Lower lobe of right lung (tissue), 2 donors: ENCODE measurements at regions not wholly inside any gene's neighbourhood (a gene's known extent, or its start where the extent isn't known, plus 50 kb on each side); places are given as distances from the start of the nearest gene placed in this dataset.

ENCODE experiments used
- ATAC-seq, 2 donors: fragments of 200-7000 bp; cut with Tn5 transposase; one replicate each; pipeline ENCODE4 v1.9.1; 2020 to 2022; ENCODE audit warnings: mild to moderate bottlenecking in 2 of 2, moderate library complexity in 2 of 2
- DNase-seq: peaks from one replicate; pipeline ENCODE4 v3.0.0-alpha.2; 2020
- H3K27ac ChIP-seq: fragments of 200-600 bp; one replicate; pipeline ENCODE4 v1.8.0; 2022
- H3K27me3 ChIP-seq: fragments of 200-600 bp; one replicate; pipeline ENCODE4 v1.8.0; 2022; ENCODE audit warnings: low read depth
- H3K36me3 ChIP-seq: fragments of 200-600 bp; one replicate; pipeline ENCODE4 v1.8.0; 2022; ENCODE audit warnings: mild to moderate bottlenecking
- H3K4me1 ChIP-seq: fragments of 200-600 bp; one replicate; pipeline ENCODE4 v1.8.0; 2022
- H3K4me3 ChIP-seq: fragments of 200-600 bp; one replicate; pipeline ENCODE4 v1.8.0; 2022; ENCODE audit warnings: mild to moderate bottlenecking
- H3K9me3 ChIP-seq: fragments of 200-600 bp; one replicate; pipeline ENCODE4 v1.8.0; 2022
- CTCF ChIP-seq: fragments of 200-600 bp; IDR thresholded peaks from one replicate; pipeline ENCODE4 v1.8.0; 2022; ENCODE audit warnings: antibody characterized with exemption, mild to moderate bottlenecking
- intact Hi-C: fragments of 100-400 bp; cut with DNase I; formaldehyde crosslinking; loops from one replicate; pipeline ENCODE4 v1.11.0; 2022
- donor health status: DM: no; HTN: yes; CAD: no; lungs with severe emphysema.

GRCh38 chr2:190119257-190119656 is 56.7 kb upstream of the MSTN start:
- ATAC-seq (peak; percentile 12 to 63), DNase-seq (peak; percentile 44)
- no peak for TF ChIP-seq CTCF
- Histone ChIP-seq H3K36me3 (no peaks in the 10 kb centered on the region), H3K27ac (no peak overlapping the region), H3K27me3 (no peaks in the 10 kb centered on the region), H3K9me3 (no peaks in the 10 kb centered on the region), H3K4me3 (peak overlapping the region; percentile 22), H3K4me1 (no peaks in the 10 kb centered on the region)
- intact Hi-C loops, result no loop called here

- ATAC-seq (no peak), DNase-seq (no peak)
- Histone ChIP-seq H3K36me3 (no peaks in the 10 kb centered on the region), H3K9me3 (no peaks in the 10 kb centered on the region), H3K27ac (no peak overlapping the region), H3K4me3 (no peak overlapping the region), H3K4me1 (no peaks in the 10 kb centered on the region), H3K27me3 (no peaks in the 10 kb centered on the region)
- intact Hi-C loops, result no loop called here
- no peak for TF ChIP-seq CTCF
These were observed 54.8 kb upstream of the MSTN start for GRCh38 chr2:190117305-190117704.

- H3K4me1 ChIP-seq, result no peaks in the 10 kb centered on the region
- intact Hi-C loops, result no loop called here
- no peaks in the 10 kb centered on the region for H3K27me3 ChIP-seq
- DNase-seq, result no peak
- ATAC-seq, result no peak
- no peak for TF ChIP-seq CTCF
- H3K36me3 ChIP-seq, result no peaks in the 10 kb centered on the region
- H3K27ac ChIP-seq, result no peak overlapping the region
- H3K9me3 ChIP-seq, result no peaks in the 10 kb centered on the region
- H3K4me3 ChIP-seq, result no peak overlapping the region
These were observed 50.5 kb upstream of the MSTN start for GRCh38 chr2:190113000-190113399.
